ENCODE measurements at regions not wholly inside any gene's neighbourhood (a gene's known extent, or its start where the extent isn't known, plus 50 kb on each side); places are given as distances from the start of the nearest gene placed in this dataset.
A peak's percentile ranks its signal among the peaks of the same experiment; 100 is the strongest.

GRCh38 chr22:27502327-27502726 lies 299.2 kb downstream of the MN1 start:
- no peaks in the 10 kb centered on the region for H3K27me3 Mint-ChIP-seq (ENCODE audit: insufficient read depth, unreplicated experiment)
- TF ChIP-seq CTCF (IDR thresholded peaks at IDR 0.05; ENCODE audit: unreplicated experiment): no peak
- ChIA-PET POLR2A (no interaction called here), CTCF (interaction anchor here (1.0 kb wide), 1 partner anchor 14 kb away, joined by 3 read pairs; no protein-coding TSS in a partner anchor)
- peaks cover 12% of the 10 kb centered on the region for H3K9me3 Mint-ChIP-seq (ENCODE audit: unreplicated experiment)
- no peak for DNase-seq (ENCODE audit: unreplicated experiment)
- peaks cover 4% of the 10 kb centered on the region for H3K4me1 Mint-ChIP-seq (ENCODE audit: insufficient read depth, unreplicated experiment)
- intact Hi-C loops (cut with micrococcal nuclease): no loop called here
- no TSS peak for BruUV-seq (replicated peaks)
- H3K4me3 Mint-ChIP-seq (ENCODE audit: unreplicated experiment): no peak overlapping the region
- no peak overlapping the region for H3K27ac Mint-ChIP-seq (ENCODE audit: low read depth, unreplicated experiment)
- H3K36me3 Mint-ChIP-seq (ENCODE audit: insufficient read depth, unreplicated experiment): peaks cover 6% of the 10 kb centered on the region

GRCh38 chr22:27504360-27505253 lies 296.9 kb downstream of the MN1 start:
- POLR2A ChIA-PET: no interaction called here
- no peaks in the 10 kb centered on the region for H3K27me3 Mint-ChIP-seq (ENCODE audit: insufficient read depth, unreplicated experiment)
- intact Hi-C loops (cut with micrococcal nuclease): no loop called here
- no peak overlapping the region for H3K4me3 Mint-ChIP-seq (ENCODE audit: unreplicated experiment)
- TF ChIP-seq CTCF (IDR thresholded peaks at IDR 0.05; ENCODE audit: unreplicated experiment): no peak
- no TSS peak for BruUV-seq (replicated peaks)
- peaks cover 18% of the 10 kb centered on the region for H3K4me1 Mint-ChIP-seq (ENCODE audit: insufficient read depth, unreplicated experiment)
- DNase-seq (ENCODE audit: unreplicated experiment): no peak
- H3K27ac Mint-ChIP-seq (ENCODE audit: low read depth, unreplicated experiment): peak overlapping the region; percentile 59
- CTCF ChIA-PET: interaction anchor here (0.6 to 0.7 kb wide), 2 partner anchors 8 to 36 kb away, joined by 3 read pairs; no protein-coding TSS in a partner anchor
- H3K36me3 Mint-ChIP-seq (ENCODE audit: insufficient read depth, unreplicated experiment): peaks cover 8% of the 10 kb centered on the region
- peaks cover 12% of the 10 kb centered on the region for H3K9me3 Mint-ChIP-seq (ENCODE audit: unreplicated experiment)

- Mint-ChIP-seq H3K4me3 (ENCODE audit: unreplicated experiment) (no peak overlapping the region), H3K9me3 (ENCODE audit: unreplicated experiment) (peaks cover 12% of the 10 kb centered on the region), H3K36me3 (ENCODE audit: insufficient read depth, unreplicated experiment) (peaks cover 17% of the 10 kb centered on the region), H3K27ac (ENCODE audit: low read depth, unreplicated experiment) (peak overlapping the region; percentile 52), H3K4me1 (ENCODE audit: insufficient read depth, unreplicated experiment) (peaks cover 31% of the 10 kb centered on the region), H3K27me3 (ENCODE audit: insufficient read depth, unreplicated experiment) (no peaks in the 10 kb centered on the region)
- POLR2A ChIA-PET: interaction anchor here (1.1 kb wide), 1 partner anchor 32 kb away, joined by 3 read pairs; no protein-coding TSS in a partner anchor
- no peak for TF ChIP-seq CTCF (IDR thresholded peaks at IDR 0.05; ENCODE audit: unreplicated experiment)
- CTCF ChIA-PET: interaction anchor here (0.6 to 0.7 kb wide), 2 partner anchors 35 to 57 kb away, joined by 3 read pairs; no protein-coding TSS in a partner anchor
- no TSS peak for BruUV-seq (replicated peaks)
- DNase-seq (ENCODE audit: unreplicated experiment): no peak
- intact Hi-C loops (cut with micrococcal nuclease): no loop called here
Observed at GRCh38 chr22:27507111-27507611, 294.4 kb downstream of the MN1 start.

GRCh38 chr22:27507935-27508526 lies 293.5 kb downstream of the MN1 start:
- H3K9me3 Mint-ChIP-seq (ENCODE audit: unreplicated experiment): peaks cover 12% of the 10 kb centered on the region
- intact Hi-C loops (cut with micrococcal nuclease): no loop called here
- DNase-seq (ENCODE audit: unreplicated experiment): peak; percentile 6
- ChIA-PET CTCF (interaction anchor here (0.6 to 1.0 kb wide), 2 partner anchors 9 to 29 kb away, joined by 3 to 7 read pairs; no protein-coding TSS in a partner anchor), POLR2A (no interaction called here)
- no peak for TF ChIP-seq CTCF (IDR thresholded peaks at IDR 0.05; ENCODE audit: unreplicated experiment)
- no TSS peak for BruUV-seq (replicated peaks)
- H3K27ac Mint-ChIP-seq (ENCODE audit: low read depth, unreplicated experiment): peak overlapping the region; percentile 52
- H3K36me3 Mint-ChIP-seq (ENCODE audit: insufficient read depth, unreplicated experiment): peaks cover 18% of the 10 kb centered on the region
- peaks cover 38% of the 10 kb centered on the region for H3K4me1 Mint-ChIP-seq (ENCODE audit: insufficient read depth, unreplicated experiment)
- H3K4me3 Mint-ChIP-seq (ENCODE audit: unreplicated experiment): no peak overlapping the region
- H3K27me3 Mint-ChIP-seq (ENCODE audit: insufficient read depth, unreplicated experiment): no peaks in the 10 kb centered on the region
